ENCODE measurements at regions not wholly inside any gene's neighbourhood (a gene's known extent, or its start where the extent isn't known, plus 50 kb on each side); places are given as distances from the start of the nearest gene placed in this dataset.

DNA sequence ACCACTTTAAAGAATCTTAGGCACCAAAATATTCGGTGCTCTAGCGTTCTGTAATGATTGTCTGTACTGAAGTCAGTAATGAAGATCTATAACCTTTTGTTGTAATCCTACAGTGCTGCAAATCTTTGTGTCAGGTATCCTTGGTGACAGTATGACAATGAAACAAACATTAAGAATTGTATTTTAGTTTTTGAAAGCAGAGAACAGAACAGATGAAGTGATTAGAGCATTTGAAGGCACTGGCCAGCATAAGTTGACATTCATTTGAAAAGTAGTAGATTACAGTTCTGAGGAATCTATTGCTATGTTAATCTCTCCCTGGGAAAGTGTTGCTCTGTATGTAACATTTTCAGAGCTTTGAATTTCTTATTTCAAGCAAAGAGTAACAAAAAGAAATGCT lies 451.2 kb downstream of the NUP35 start:
- peaks cover 9% of the 10 kb centered on the region for H3K9me3 Mint-ChIP-seq
- ATAC-seq, result no peak
- no peak overlapping the region for H3K4me3 Mint-ChIP-seq

DNA sequence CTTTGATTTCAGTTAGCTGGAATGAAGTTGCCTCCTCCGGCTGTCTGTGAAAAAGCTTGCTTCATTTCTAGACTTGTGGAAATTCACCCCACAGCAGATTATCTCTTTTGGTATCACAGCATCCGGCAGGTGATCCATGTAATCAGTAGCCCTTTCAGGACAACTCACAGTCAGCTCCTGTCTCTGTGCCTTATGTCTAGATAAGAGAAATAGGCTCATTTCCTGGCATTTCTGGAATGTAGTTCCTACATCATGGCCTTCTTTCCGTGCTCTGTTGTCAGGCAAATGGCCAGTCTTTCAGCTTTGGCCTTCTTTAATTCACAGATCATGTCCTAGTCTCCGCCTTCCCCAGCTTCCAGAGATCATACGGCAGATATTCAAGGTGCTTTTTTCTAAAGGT lies 455.4 kb downstream of the NUP35 start:
- ATAC-seq, result no peak
- Mint-ChIP-seq H3K27ac (no peak overlapping the region), H3K27me3 (no peaks in the 10 kb centered on the region), H3K36me3 (no peaks in the 10 kb centered on the region), H3K4me1 (no peaks in the 10 kb centered on the region), H3K9me3 (peaks cover 2% of the 10 kb centered on the region), H3K4me3 (no peak overlapping the region)

More for the DNA sequence above, 451.2 kb downstream of the NUP35 start:
- Mint-ChIP-seq H3K4me1 (no peaks in the 10 kb centered on the region), H3K27me3 (no peaks in the 10 kb centered on the region), H3K36me3 (no peaks in the 10 kb centered on the region), H3K27ac (no peak overlapping the region)

- H3K4me1 Mint-ChIP-seq, result no peaks in the 10 kb centered on the region
- H3K4me3 Mint-ChIP-seq, result no peak overlapping the region
- peaks cover 6% of the 10 kb centered on the region for H3K9me3 Mint-ChIP-seq
- H3K27me3 Mint-ChIP-seq, result no peaks in the 10 kb centered on the region
- no peak overlapping the region for H3K27ac Mint-ChIP-seq
- no peaks in the 10 kb centered on the region for H3K36me3 Mint-ChIP-seq
- ATAC-seq, result no peak
Observed at GRCh38 chr2:183592271-183592670, 468.0 kb downstream of the NUP35 start.

DNA sequence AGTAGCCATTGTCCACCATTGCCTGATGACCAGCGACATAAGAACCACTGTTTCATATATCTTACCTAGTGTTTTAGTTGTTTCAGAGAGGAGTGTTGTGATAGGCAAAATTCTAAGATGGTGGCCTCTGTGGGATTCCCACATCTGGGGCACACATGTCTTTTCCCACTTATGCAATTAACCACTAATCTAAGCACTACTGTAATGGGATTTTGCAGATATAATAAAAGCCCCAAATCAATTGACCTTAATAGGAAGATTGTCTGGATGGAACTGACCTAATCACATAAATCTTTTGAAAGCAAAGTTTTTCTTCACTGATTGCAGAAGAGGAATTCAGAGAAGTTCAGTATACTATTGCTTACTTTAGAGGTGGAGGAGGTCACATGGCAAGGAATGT lies 469.9 kb downstream of the NUP35 start:
- no peaks in the 10 kb centered on the region for H3K27me3 Mint-ChIP-seq
- H3K4me3 Mint-ChIP-seq, result no peak overlapping the region
- peaks cover 2% of the 10 kb centered on the region for H3K9me3 Mint-ChIP-seq
- ATAC-seq, result no peak
- no peak overlapping the region for H3K27ac Mint-ChIP-seq
- H3K36me3 Mint-ChIP-seq, result no peaks in the 10 kb centered on the region
- H3K4me1 Mint-ChIP-seq, result no peaks in the 10 kb centered on the region

DNA sequence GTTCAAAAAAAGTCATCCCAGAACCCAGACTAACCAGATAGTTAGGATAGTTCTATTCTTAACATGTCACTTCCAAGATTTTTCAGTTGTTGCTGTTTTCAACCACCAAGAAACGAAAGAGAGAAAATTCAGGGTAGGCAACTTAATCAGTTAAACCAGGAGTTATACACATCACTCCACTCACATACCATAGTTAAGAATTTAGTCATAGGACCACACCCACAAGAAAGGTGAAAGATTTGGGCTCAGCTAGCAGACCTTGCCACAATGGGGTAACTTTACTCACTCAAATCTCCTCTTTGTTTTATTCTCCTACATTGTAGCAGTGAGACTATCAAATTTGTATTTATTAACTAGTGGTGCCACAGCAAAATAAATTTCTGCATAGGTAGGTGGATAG lies 473.6 kb downstream of the NUP35 start:
- Mint-ChIP-seq H3K27me3 (no peaks in the 10 kb centered on the region), H3K9me3 (no peaks in the 10 kb centered on the region), H3K36me3 (no peaks in the 10 kb centered on the region), H3K4me3 (no peak overlapping the region), H3K27ac (no peak overlapping the region), H3K4me1 (no peaks in the 10 kb centered on the region)
- no peak for ATAC-seq

- Mint-ChIP-seq H3K27ac (no peak overlapping the region), H3K36me3 (no peaks in the 10 kb centered on the region), H3K4me3 (no peak overlapping the region), H3K27me3 (no peaks in the 10 kb centered on the region), H3K9me3 (no peaks in the 10 kb centered on the region), H3K4me1 (no peaks in the 10 kb centered on the region)
- ATAC-seq, result no peak
Observed at GRCh38 chr2:183604065-183604464, 479.8 kb downstream of the NUP35 start.

DNA sequence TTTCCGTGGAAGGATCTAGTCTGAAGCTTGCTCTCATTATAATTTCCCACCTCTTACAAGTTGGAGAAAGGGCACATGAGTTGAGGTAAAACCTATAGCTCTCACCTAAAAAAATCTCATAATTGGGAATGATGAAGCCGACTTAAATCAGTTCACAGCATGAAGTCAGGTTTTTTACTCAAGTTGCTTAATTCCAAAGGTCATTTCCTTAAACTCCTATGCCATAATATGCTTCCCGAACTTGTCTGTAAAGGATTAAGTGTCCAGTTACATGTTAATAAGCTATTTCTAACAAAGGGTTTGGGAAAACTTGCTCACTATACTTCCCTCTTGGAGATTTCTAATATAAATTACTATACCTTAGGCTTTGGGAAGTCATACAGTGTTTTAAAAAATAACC lies 481.2 kb downstream of the NUP35 start:
- no peaks in the 10 kb centered on the region for H3K27me3 Mint-ChIP-seq
- H3K36me3 Mint-ChIP-seq, result no peaks in the 10 kb centered on the region
- ATAC-seq, result no peak
- no peaks in the 10 kb centered on the region for H3K9me3 Mint-ChIP-seq
- H3K4me1 Mint-ChIP-seq, result no peaks in the 10 kb centered on the region
- H3K4me3 Mint-ChIP-seq, result no peak overlapping the region
- no peak overlapping the region for H3K27ac Mint-ChIP-seq

- ATAC-seq, result no peak
- Mint-ChIP-seq H3K4me3 (no peak overlapping the region), H3K27me3 (no peaks in the 10 kb centered on the region), H3K36me3 (no peaks in the 10 kb centered on the region), H3K27ac (no peak overlapping the region), H3K4me1 (no peaks in the 10 kb centered on the region), H3K9me3 (no peaks in the 10 kb centered on the region)
Observed at GRCh38 chr2:183606022-183606717, 481.9 kb downstream of the NUP35 start.

DNA sequence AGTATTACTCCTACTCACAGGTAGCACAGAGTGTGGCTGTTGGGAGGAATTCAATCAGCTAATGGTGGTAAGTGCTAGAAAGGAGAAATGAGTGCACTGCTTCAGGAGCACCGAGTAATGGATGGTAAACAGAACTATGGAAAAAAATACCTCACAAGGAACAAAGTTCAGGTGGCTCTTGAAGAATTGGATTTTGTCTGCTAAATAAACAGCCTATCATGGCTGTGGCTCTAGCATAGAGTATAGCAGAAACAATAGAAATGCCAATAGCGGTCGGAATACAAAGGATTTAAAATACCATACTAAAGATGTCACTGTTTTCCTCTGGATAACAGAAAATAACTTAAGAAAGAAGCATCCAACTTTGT lies 482.5 kb downstream of the NUP35 start:
- no peak for ATAC-seq
- no peaks in the 10 kb centered on the region for H3K27me3 Mint-ChIP-seq
- no peaks in the 10 kb centered on the region for H3K36me3 Mint-ChIP-seq
- no peak overlapping the region for H3K4me3 Mint-ChIP-seq
- no peak overlapping the region for H3K27ac Mint-ChIP-seq
- H3K4me1 Mint-ChIP-seq, result no peaks in the 10 kb centered on the region
- H3K9me3 Mint-ChIP-seq, result no peaks in the 10 kb centered on the region

- H3K36me3 Mint-ChIP-seq, result no peaks in the 10 kb centered on the region
- ATAC-seq, result no peak
- H3K4me1 Mint-ChIP-seq, result no peaks in the 10 kb centered on the region
- H3K27me3 Mint-ChIP-seq, result no peaks in the 10 kb centered on the region
- no peaks in the 10 kb centered on the region for H3K9me3 Mint-ChIP-seq
- H3K27ac Mint-ChIP-seq, result no peak overlapping the region
- H3K4me3 Mint-ChIP-seq, result no peak overlapping the region
Observed at GRCh38 chr2:183607995-183608394, 483.8 kb downstream of the NUP35 start.

DNA sequence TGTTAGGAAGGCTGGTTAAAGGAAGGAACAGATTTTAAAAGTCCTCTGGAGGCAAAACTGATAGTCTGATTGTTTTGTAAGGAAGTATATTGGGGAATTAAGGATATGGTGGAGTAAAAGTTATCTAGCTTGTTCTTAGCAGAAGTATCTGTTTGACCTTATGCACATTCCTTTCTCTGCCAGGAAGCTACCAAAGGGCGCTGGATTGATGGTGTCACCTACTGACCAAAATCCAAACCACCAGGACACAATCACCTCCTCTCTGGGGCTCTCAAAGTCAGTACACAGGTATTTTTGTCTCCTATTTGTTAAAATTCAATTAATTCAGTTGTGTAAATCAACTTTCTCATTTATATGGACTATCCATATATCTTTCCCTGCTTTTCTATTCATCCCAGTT lies 484.5 kb downstream of the NUP35 start:
- no peak overlapping the region for H3K4me3 Mint-ChIP-seq
- H3K4me1 Mint-ChIP-seq, result no peaks in the 10 kb centered on the region
- H3K9me3 Mint-ChIP-seq, result no peaks in the 10 kb centered on the region
- ATAC-seq, result no peak
- H3K27me3 Mint-ChIP-seq, result no peaks in the 10 kb centered on the region
- H3K27ac Mint-ChIP-seq, result no peak overlapping the region
- H3K36me3 Mint-ChIP-seq, result no peaks in the 10 kb centered on the region

- Mint-ChIP-seq H3K27ac (no peak overlapping the region), H3K27me3 (no peaks in the 10 kb centered on the region), H3K4me1 (no peaks in the 10 kb centered on the region), H3K9me3 (no peaks in the 10 kb centered on the region), H3K36me3 (no peaks in the 10 kb centered on the region), H3K4me3 (no peak overlapping the region)
- no peak for ATAC-seq
Observed at GRCh38 chr2:183610724-183611123, 486.5 kb downstream of the NUP35 start.

- no peak for ATAC-seq
- H3K4me3 Mint-ChIP-seq, result no peak overlapping the region
- H3K27ac Mint-ChIP-seq, result no peak overlapping the region
- H3K4me1 Mint-ChIP-seq, result no peaks in the 10 kb centered on the region
- no peaks in the 10 kb centered on the region for H3K27me3 Mint-ChIP-seq
- H3K9me3 Mint-ChIP-seq, result peaks cover 10% of the 10 kb centered on the region
- H3K36me3 Mint-ChIP-seq, result no peaks in the 10 kb centered on the region
Observed at GRCh38 chr2:183614799-183615435, 490.7 kb downstream of the NUP35 start.

DNA sequence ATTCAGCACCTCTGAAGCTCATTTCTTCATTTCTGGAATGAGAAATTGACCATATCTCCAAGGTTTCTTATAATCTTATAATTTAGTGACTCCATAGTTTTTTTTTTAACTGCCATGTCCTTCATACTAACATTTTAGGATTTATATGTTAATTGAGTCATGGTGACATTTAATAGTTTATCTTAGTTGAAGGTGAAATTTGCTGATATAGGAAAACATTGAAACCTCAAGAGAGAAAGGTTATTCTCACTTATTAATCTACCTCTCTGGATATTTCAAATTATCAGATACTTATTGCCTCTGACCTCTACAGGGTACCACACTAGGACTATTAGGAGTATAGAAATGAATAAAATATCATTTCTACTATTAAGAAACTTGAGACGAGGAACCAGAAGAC lies 499.0 kb downstream of the NUP35 start:
- Mint-ChIP-seq H3K27ac (no peak overlapping the region), H3K4me1 (no peaks in the 10 kb centered on the region), H3K36me3 (no peaks in the 10 kb centered on the region), H3K9me3 (peaks cover 10% of the 10 kb centered on the region), H3K4me3 (no peak overlapping the region), H3K27me3 (no peaks in the 10 kb centered on the region)
- ATAC-seq, result no peak

DNA sequence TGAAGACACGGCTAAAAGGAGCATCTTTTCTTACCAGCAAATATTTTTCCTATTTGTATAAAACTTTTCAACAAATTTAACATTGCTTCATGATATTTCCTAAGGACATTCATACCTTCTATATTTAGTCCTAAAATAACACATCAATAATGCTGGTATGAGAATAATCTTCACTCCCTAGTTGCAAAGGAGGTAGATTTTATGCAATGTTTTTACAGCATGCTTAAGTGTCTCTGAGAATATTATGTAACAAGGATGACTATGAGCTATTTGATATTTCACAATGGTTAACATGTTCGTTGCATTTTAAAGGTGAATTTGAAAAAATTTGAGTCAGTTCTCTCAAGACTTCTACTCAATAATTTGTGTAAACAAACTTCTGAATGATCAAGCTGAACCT lies 506.7 kb downstream of the NUP35 start:
- H3K27ac Mint-ChIP-seq, result no peak overlapping the region
- ATAC-seq, result no peak
- H3K4me1 Mint-ChIP-seq, result no peaks in the 10 kb centered on the region
- no peaks in the 10 kb centered on the region for H3K36me3 Mint-ChIP-seq
- H3K27me3 Mint-ChIP-seq, result no peaks in the 10 kb centered on the region
- peaks cover 2% of the 10 kb centered on the region for H3K9me3 Mint-ChIP-seq
- H3K4me3 Mint-ChIP-seq, result no peak overlapping the region

- no peak for ATAC-seq
- Mint-ChIP-seq H3K27ac (no peak overlapping the region), H3K9me3 (peaks cover 2% of the 10 kb centered on the region), H3K4me3 (no peak overlapping the region), H3K4me1 (no peaks in the 10 kb centered on the region), H3K27me3 (no peaks in the 10 kb centered on the region), H3K36me3 (no peaks in the 10 kb centered on the region)
Observed at GRCh38 chr2:183656121-183656520, 531.9 kb downstream of the NUP35 start.

Data from stimulated activated memory B cell treated with anti-CD40 and anti-IgM and Interleukin-4, amounts not matched to agents 10 μg/mL and 1 μg/mL and 100 μg/mL, for 72 hours (primary cell).